ENCODE measurements at regions not wholly inside any gene's neighbourhood (a gene's known extent, or its start where the extent isn't known, plus 50 kb on each side); places are given as distances from the start of the nearest gene placed in this dataset.

GRCh38 chr6:105784179-105784578 lies 302.0 kb upstream of the PRDM1 start:
- DNase-seq (ENCODE audit: low spot score): no peak
- TF ChIP-seq CTCF (IDR thresholded peaks at IDR 0.05; ENCODE audit: extremely low read depth, missing control alignments): no peak

- no peak for DNase-seq (ENCODE audit: low spot score)
- TF ChIP-seq CTCF (IDR thresholded peaks at IDR 0.05; ENCODE audit: extremely low read depth, missing control alignments): no peak
Observed at GRCh38 chr6:105783333-105783935, 302.7 kb upstream of the PRDM1 start.

GRCh38 chr6:105781915-105782314 lies 304.2 kb upstream of the PRDM1 start:
- no peak for TF ChIP-seq CTCF (IDR thresholded peaks at IDR 0.05; ENCODE audit: extremely low read depth, missing control alignments)
- DNase-seq (ENCODE audit: low spot score): no peak

- no peak for DNase-seq (ENCODE audit: low spot score)
- no peak for TF ChIP-seq CTCF (IDR thresholded peaks at IDR 0.05; ENCODE audit: extremely low read depth, missing control alignments)
Observed at GRCh38 chr6:105781248-105781647, 304.9 kb upstream of the PRDM1 start.

GRCh38 chr6:105780146-105780860 lies 305.8 kb upstream of the PRDM1 start:
- TF ChIP-seq CTCF (IDR thresholded peaks at IDR 0.05; ENCODE audit: extremely low read depth, missing control alignments): no peak
- no peak for DNase-seq (ENCODE audit: low spot score)

- no peak for DNase-seq (ENCODE audit: low spot score)
- TF ChIP-seq CTCF (IDR thresholded peaks at IDR 0.05; ENCODE audit: extremely low read depth, missing control alignments): no peak
Observed at GRCh38 chr6:105779110-105779509, 307.0 kb upstream of the PRDM1 start.

- no peak for TF ChIP-seq CTCF (IDR thresholded peaks at IDR 0.05; ENCODE audit: extremely low read depth, missing control alignments)
- no peak for DNase-seq (ENCODE audit: low spot score)
Observed at GRCh38 chr6:105775095-105775494, 311.0 kb upstream of the PRDM1 start.
